NCI-H1694 (cell line): ENCODE measurements at regions not wholly inside any gene's neighbourhood (a gene's known extent, or its start where the extent isn't known, plus 50 kb on each side); places are given as distances from the start of the nearest gene placed in this dataset.
"Not testable (repeated sequence)": the region's sequence is repeated elsewhere in the genome, so short reads cannot be mapped to it uniquely, and the experiment has no call there.

ENCODE experiments used
- DNase-seq: peaks from one replicate; lab custom pipeline; 2025; lab: John Stamatoyannopoulos, UW

DNA sequence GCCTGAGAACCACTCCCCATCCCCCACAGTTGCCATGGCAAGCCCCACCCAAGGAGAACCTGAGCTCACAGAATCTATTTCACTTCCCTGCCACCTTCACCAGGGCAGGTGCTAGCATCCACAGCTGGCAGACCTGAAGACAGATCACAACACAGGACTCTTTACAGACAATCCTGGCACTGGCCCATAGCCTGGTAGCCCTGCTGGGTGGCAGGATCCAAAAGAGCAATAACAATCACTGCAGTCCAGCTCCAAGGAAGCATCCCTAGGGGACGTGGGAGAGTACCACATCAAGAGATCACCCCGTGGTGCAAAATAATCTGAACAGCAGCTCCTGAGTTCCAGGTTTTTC lies 463.2 kb upstream of the PIK3R1 start:
- DNase-seq: no peak

DNA sequence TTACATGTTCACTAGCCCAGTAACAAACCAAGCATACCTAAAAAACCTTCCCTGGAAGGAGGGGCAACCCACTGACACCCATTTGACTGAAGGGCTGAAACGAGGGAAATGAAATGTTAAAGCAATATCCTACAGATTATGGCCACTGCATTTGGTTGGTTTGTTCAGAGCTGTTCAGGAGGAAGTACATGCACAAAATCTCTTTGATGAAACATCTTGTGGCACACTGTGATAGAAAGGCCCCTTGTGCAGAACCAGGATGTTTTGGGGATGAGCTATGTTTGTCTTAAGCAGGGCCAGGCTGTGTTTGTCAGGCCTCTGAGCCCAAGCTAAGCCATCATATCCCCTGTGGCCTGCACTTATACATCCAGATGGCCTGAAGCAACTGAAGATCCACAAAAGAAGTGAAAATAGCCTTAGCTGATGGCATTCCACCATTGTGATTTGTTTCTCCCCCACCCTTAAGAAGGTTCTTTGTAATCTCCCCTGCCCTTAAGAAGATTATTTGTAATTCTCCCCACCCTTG lies 467.3 kb upstream of the PIK3R1 start:
- no peak for DNase-seq

DNA sequence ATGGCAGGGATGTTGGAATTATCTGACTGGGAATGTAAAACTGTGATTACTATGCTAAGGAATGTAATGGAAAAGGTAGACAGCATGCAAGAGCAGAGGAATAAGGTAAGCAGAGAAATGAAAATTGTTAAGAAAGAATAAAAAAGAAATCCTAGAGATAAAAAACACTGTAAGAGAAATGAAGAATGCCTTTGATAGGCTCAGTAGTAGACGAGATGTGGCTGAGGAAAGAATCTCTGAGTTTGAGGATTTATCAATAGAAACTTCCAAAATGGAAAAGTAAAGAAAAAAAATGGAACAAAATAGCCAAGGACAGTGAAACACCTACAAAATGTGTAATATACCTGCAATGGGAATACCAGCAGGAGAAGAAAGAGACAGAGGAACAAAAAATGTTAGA lies 468.5 kb upstream of the PIK3R1 start:
- no peak for DNase-seq

DNA sequence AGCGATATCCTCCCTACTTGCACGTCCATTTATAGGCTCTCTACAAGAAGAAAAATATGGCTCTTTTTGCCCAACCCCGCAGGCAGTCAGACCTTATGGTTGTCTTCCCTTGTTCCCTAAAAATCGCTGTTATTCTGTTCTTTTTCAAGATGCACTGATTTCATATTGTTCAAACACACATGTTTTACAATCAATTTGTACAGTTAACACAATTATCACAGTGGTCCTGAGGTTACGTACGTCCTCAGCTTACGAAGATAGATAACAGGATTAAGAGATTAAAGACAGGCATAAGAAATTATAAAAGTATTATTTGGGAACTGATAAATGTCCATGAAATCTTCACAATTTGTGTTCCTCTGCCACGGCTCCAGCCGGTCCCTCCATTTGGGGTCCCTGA lies 468.9 kb upstream of the PIK3R1 start:
- not testable (repeated sequence) for DNase-seq

DNA sequence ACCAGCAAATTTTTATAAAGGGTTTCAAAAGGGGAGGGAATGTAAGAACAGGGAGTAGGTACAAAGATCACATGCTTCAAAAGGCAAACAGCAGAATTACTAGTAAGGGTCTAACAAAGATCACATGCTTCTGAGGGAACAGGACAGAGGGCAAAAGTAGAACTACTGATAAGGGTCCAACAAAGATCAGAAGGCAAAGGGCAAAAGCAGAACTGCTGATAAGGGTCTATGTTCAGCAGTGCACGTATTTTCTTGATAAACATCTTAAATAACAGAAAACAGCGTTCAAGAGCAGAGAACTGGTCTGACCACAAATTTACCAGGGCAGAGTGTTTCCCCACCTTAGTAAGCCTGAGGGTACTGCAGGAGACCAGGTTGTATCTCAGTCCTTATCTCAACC lies 469.5 kb upstream of the PIK3R1 start:
- DNase-seq: no peak

DNA sequence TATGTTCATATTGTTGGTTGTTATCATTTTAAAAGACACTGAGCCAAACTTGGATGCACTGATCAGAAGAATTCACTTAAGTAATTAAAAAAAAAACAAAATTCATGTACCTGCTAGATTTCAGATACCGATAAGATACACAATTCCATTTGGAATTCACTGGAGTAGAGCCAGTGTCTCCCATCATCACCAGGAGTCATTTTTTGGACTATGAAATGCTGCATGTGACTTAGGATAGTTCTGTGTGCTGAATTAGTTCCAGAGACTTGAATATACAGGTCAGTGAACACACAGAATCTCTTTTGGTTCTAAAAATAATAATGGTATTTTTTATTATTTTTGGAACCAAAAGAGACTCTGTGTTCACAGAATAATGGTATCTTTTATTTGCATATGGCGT lies 482.6 kb upstream of the PIK3R1 start:
- no peak for DNase-seq

DNA sequence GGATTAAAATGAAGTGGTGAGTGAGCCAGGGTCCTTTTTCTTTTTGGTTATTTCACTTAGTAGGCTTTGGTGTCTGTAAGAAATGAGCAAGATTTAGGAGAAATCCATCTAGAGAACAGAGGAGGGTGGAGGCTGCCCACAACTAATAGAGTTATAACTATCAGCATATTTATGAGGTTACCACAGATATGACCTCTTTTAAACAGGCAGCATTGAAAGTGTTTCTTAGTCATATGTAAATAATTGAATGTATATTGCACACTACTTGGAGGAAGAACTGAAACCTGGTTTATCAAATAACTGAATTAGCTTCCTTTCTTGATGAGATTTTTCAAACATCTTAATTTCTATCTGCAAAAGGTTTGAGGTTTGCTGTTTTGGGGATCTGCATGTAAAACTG lies 483.1 kb upstream of the PIK3R1 start:
- no peak for DNase-seq

DNA sequence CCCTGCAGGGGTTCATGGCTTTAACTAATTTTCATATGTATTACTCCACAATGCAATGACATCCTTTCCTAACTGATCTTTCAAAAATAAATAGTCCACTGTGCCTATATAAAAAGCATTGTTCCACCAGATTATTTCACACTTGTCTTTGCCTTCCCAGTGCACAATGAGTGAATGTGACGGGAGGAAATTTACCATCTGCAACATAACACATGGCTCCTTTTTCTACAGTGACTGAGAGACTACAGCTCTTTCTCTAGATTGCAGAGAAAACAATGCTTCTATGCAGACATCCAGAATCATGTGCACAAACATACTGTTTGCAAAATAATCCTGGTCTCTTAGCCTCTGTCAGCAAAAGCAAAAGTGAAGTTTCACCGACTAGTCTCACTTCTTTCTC lies 483.7 kb upstream of the PIK3R1 start:
- no peak for DNase-seq

DNA sequence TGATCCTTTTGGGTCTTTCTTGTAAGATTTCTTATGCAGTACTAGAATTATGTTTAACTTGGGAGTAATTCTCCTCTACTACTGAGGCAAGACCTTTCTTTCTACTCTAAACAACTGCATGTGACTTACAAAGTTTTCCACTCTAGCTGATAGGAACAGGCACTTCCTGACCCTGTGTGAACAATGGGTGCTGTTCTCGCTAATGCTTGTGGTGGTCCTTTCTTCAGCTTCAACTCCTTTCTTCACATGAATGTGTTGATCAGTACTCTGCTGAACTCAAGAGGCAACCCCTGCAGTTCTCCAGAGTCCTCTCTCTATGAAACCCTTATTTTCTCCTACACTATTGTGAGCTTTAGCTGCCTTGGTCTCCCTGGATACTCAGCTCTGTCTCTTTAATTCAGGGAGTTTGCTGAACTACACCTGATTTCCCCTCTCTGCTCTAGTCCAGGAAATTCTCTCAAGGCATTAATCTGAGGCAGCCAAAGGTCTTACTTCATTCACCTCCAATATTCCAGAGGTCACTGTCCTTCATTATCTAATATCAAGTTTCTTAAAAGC lies 484.6 kb upstream of the PIK3R1 start:
- DNase-seq: no peak

DNA sequence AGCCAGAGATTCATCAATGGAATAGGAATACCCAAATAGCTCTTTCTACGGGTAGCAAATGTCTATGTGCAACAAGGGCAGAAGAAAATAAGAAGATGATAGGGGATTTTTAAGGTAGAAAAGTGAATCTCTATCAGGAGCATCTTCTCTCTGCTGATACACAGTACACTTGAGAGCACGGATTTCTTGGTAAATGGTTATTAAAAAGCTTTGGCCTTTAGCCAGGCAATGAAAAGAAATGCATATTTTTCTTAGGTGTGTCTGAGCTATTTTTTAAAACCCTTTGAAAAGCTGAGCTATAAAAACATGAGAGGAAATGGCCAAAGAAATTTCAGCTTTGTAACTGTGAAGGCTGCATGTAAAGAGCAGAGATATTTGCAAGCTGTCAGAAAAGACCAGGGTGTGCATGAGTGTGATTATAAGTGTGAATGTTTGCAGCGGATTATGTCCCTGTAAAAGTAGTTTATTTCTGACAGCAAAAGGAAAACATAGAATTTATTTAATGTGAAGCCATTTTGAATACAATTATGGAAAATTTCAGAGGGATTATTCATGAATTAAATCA lies 487.1 kb upstream of the PIK3R1 start:
- no peak for DNase-seq

DNA sequence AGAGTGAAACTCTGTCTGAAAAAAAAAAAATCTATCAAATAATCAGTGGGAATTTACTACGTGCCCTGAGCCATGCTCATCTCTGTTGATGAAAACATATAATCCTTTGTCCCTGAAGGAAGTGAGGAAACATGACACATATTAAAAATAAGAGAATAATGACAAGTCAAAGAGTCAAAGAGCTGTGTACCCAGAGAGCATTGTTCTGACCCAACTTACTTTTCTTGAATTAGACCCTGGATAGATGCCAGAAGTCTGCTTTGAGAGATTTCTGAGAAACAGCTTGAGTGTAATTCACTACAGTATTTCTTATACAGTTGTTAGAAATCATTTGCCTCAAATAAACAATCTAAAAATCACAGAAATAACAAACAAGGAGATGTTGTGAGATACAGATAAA lies 490.0 kb upstream of the PIK3R1 start:
- no peak for DNase-seq

DNA sequence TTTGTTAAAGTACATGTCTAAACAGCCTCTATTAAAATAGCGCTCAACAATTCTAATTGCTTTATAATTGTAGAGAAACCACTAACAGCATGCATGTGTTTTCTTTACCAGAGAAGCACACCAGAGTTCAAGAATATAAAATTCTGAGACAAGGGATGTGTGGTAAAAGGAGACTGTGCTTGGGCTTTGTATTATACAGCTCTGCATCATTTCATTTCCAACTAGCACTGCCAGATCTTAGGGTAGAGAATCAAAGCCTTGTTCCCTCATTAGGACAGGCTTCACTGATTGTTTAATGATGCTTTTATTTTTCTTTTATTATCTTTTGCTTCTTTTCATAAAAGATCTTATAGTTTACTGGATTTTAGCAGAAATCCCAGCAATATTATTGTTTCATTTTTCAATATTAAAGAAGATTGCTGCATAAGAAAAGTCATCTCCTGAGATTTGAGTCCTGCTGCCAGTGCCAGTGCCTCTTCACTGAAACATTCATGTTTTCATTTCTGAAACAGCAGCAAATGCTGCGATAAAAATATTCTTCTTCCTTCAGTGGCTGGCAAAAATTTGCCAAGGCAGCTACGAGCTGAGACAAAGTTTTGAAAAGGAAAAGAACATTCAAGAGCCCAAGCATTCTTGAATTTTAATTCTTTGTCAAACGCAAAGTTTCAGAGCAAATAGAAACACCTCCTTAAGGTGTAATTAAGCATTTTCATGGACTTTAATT lies 491.0 kb upstream of the PIK3R1 start:
- DNase-seq: no peak

DNA sequence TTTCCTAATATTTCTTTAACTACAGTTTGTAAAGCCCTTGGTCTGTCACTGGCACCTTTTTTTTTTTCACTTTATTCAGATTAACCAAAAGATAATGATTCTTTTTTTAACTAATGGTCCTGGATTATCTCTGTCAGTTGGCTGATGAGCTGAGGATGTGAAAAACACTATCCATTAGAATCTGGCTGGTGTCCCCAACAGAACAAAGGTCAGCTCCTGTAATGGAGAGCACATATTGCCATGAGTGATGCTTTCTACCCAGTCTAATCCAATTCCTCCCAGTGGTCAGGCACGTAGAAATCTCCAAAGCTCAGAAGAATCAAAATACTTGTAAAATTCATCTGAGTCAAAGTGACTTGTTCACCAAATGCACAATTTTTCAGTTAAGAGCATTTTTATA lies 491.7 kb upstream of the PIK3R1 start:
- DNase-seq: no peak

DNA sequence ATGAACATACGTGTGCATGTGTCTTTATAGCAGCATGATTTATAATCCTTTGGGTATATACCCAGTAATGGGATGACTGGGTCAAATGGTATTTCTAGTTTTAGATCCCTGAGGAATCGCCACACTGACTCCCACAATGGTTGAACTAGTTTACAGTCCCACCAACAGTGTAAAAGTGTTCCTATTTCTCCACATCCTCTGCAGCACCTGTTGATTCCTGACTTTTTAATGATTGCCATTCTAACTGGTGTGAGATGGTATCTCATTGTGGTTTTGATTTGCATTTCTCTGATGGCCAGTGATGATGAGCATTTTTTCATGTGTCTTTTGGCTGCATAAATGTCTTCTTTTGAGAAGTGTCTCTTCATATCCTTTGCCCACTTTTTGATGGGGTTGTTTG lies 493.0 kb upstream of the PIK3R1 start:
- not testable (repeated sequence) for DNase-seq

DNA sequence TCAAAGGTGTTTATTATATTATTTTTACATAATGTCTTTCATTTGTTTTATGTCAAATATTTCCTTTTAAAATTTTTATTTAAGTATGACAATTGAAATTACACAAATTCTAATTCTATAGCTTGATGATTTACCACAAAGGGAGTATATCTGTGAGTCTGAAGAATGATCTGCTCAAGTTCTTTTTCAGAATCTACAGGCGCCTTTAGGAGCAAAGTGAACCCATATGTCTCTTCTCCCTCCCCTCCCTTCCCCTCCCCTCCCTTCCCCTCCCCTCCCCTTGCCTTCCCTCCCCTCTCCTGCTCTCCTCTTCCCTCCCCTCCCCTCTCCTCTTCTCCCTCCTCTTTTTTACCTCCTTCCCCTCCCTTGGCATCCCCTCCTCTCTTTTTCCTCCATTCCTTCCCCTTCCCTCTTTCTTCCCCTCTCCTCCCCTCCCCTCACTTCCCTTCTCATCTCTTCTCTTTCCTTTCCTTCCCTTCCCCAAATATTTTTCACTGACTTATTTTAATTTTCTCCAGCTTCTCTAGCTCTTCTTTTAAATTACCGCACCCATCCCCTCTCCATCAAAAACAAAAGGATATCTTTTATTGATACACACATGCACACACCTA lies 495.3 kb upstream of the PIK3R1 start:
- DNase-seq: no peak

DNA sequence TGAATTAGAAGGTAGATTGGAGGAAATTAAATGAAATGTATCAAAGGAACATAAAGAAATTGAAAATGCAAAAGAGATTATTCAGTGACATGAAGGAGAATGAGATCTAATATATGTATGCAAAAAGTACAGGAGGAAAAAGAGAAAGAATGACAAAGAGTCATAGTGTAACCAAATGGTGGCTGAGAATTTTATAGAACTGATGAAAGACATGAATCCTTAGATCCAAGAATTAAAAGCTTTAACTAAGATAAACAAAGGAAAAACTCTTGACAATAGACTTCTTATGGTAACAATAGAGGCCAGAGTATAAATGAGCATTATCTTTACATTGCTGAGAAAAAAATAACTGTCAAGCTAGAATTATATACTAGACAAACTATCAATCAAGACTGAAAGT lies 505.4 kb upstream of the CD180 start:
- DNase-seq: no peak

DNA sequence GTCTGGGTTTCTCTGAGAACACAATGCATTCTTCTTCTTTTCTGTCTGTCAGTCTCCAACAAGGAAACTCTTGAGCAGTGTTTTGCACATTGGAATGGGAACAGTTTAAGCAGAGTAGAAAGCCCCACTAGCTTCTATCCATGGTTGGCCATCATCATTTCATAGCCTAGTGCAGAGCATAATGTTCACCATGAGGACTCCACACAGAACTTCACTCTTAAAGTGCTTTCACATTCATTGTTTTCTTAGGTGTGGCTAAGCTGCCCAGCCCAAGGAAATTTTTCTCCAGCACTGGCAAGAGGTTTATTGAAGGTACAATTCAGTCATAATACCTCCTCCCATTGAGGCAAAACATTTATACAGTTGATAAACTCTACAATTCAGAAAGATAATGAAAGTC lies 503.0 kb upstream of the CD180 start:
- no peak for DNase-seq

DNA sequence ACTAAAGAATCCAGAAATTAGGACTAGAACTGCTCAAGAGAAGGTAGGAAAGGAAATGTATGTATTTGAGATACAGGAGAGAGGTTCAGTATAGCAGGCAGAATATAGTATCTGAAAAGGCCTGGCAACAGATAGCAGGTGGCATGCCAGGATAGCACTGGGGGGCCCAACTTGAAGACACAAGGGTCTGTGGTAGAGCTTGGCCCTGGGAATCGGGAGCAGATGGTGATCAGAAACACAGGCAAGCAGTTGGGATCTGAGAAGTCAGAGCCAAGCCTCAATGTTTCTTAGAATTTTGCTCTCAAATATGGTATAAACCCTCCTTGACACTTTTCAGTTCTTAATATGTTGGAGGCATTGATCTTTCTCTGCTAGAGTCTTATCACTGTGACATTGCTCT lies 499.8 kb upstream of the CD180 start:
- no peak for DNase-seq

DNA sequence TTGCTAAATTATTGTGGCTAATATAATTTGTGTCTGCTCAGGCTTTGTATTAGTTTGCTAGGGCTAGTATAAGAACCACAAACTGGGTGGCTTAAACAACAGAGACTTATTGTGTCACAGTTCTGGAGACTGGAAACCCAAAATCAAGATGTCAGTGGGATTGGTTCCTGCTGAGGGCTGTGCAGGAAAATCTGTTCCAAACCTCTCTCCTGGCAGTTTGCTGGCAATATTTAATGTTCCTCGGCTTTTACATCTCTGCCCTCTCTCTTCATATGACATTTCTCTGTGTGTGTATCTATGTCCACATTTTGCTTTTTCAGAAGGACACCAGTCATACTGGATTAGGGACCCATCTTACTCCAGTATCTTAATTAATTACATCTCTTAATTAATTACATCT lies 498.8 kb upstream of the CD180 start:
- no peak for DNase-seq

DNA sequence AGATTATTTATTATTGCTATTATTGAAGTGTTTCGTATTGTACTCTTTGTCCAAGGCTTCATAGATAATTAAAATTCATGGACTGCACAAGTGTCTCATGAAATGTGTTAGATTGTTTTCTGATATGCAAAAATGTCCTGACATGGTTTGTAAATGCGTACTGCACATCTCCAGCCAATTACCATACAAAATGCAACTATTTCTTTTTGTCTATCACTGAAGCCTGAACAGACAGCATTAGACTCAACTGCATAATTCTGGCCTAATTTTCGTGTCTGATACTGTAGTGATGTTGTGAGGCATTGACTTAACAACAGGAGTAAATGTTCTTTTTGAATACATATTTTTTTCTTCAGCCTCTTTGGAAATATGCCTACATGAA lies 498.2 kb upstream of the CD180 start:
- no peak for DNase-seq

DNA sequence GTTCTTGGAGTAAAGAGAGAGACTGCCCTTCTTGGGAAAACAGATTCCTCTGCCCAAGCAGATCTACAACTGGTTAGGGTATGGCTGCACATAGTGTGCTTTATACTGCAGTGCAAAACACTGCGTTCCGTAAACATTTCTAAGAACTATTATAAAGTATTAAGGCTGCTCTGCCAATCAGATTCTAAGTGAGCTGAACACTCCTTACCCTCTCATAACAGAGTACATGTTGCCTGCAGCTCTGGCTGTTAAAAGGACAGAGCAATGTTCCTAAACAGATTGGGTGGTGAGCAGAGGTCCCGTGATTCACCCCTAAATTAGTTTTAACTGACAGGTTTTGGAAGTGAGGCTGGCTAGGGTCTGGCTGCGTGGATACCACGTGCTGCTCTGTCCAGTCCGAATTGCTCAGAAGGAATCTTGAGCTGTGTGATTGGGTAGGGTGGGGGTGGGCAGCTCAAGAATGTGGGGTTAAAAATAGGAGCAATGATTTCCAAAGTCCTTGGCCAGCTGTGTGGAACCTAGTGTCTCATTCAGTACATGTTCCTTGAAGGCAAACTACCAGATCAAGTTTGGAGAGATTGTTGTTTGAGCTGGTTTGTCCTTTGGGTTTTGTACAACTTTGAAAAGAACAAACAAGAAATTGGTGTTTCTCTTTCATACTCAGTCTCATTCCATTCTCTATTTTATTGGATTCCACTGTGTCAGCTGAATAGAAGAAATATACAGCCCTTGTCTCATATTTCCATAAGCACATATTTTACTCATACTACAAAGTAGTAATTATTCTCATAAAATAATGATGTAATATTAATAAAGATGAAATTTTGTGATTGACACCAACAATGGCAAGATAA lies 497.6 kb upstream of the CD180 start:
- DNase-seq: no peak

DNA sequence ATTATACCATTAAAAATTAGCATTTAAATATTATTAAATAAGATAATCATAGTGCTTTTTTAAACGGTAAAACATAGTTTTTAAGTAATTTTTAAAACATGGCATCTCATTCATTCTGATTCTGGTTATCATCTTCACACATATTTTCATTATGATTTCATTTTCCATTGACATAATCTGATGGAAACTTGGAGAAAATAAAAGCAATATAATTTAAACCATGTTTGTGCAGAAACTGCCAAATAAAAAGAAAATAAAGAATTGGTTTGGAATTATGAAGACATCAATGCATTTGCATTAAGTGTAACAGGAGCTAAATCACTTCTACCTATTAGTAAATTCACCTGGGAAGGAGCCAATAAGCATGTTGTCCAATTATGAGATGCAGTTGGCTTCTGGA lies 490.1 kb upstream of the CD180 start:
- DNase-seq: no peak

DNA sequence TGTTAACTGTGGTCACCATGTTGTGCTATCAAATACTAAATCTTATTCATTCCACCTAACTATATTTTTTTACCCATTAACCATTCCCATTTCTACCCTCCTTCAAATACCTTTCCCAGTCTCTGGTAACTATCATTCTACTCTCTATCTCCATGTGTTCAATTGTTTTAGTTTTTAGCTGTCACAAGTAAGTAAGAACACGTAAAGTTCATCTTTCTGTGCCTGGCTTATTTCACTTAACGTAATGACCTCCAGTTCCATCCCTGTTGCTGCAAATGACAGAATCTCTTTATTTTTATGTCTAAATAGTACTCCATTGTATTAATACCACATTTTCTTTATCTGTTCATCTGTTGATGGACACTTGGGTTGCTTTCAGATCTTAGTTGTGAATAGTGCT lies 485.1 kb upstream of the CD180 start:
- DNase-seq: no peak
